A673 (cell line): ENCODE measurements at regions not wholly inside any gene's neighbourhood (a gene's known extent, or its start where the extent isn't known, plus 50 kb on each side); places are given as distances from the start of the nearest gene placed in this dataset.

Experiments
- CTCF ChIP-seq: fragments of 300-800, 200-600 bp; sonication (generic); conservative IDR thresholded peaks from 2 replicates; pipeline ENCODE4 v1.5.1; 2017; ENCODE audit warnings: low read depth, mild to moderate bottlenecking, antibody characterized with exemption, low read length, moderate library complexity, mixed read lengths
- EZH2 ChIP-seq: fragments of 200-600 bp; sonication (generic); IDR thresholded peaks from 2 replicates; pipeline ENCODE4 v1.6.1; 2017; ENCODE audit warnings: borderline replicate concordance, low read depth, mild to moderate bottlenecking, mixed read lengths, antibody characterized with exemption, low read length; ENCODE audit not compliant: poor library complexity, severe bottlenecking

- no peak for TF ChIP-seq EZH2
- TF ChIP-seq CTCF, result no peak
Observed at GRCh38 chr18:56257205-56257604, 381.2 kb downstream of the TXNL1 start.
